Testis (tissue), 2 donors: ENCODE measurements at regions not wholly inside any gene's neighbourhood (a gene's known extent, or its start where the extent isn't known, plus 50 kb on each side); places are given as distances from the start of the nearest gene placed in this dataset.

Experiments used
- DNase-seq: peaks from one replicate; pipeline ENCODE4 v3.0.0-alpha.2; 2019
- H3K27ac ChIP-seq, 2 donors: fragments of 200-600 bp; sonication (generic); one replicate each; pipeline ENCODE4 v1.5.1; 2019
- H3K27me3 ChIP-seq: fragments of 200-600 bp; sonication (generic); one replicate; pipeline ENCODE4 v1.5.1; 2019
- H3K36me3 ChIP-seq: fragments of 200-600 bp; sonication (generic); one replicate; pipeline ENCODE4 v1.5.1; 2017; ENCODE audit warnings: low read depth; ENCODE audit errors: missing control alignments
- H3K4me1 ChIP-seq: fragments of 200-600 bp; sonication (generic); one replicate; pipeline ENCODE4 v1.5.1; 2019
- H3K4me3 ChIP-seq, 2 donors: fragments of 200-600 bp; sonication (generic); one replicate each; pipeline ENCODE4 v1.5.1; 2017 to 2019
- H3K9me3 ChIP-seq: fragments of 200-600 bp; sonication (generic); one replicate; pipeline ENCODE4 v1.5.1; 2017
- POLR2A ChIP-seq: fragments of 450-650 bp; IDR thresholded peaks from one replicate; pipeline ENCODE4 v1.6.1; 2017; ENCODE audit warnings: antibody characterized with exemption, mild to moderate bottlenecking, moderate library complexity
- WGBS, 2 donors: methylation state at CpG; one replicate each; pipeline ENCODE4 v1.1.5; 2018; 5-methylcytosine and 5-hydroxymethylcytosine counted together
- intact Hi-C: fragments of 100-400 bp; cut with DNase I; formaldehyde crosslinking; loops from one replicate; pipeline ENCODE4 v1.15.1; 2023; ENCODE audit warnings: low total_unique reads
- TF ChIP-seq, protein P1 (sequence below), 3 experiments: fragments of 450-650 bp in 2 of 3; fragments of 200-600 bp in 1 of 3; sonication (generic) in 1 of 3; IDR thresholded peaks; one replicate each; pipeline ENCODE4 v1.5.1; 2016 to 2019; ENCODE audit warnings: antibody characterized with exemption in 3 of 3, mild to moderate bottlenecking in 2 of 3, moderate library complexity in 1 of 3

- Histone ChIP-seq H3K36me3 (no peaks in the 10 kb centered on the region), H3K9me3 (no peaks in the 10 kb centered on the region), H3K4me1 (peaks cover 3% of the 10 kb centered on the region), H3K4me3 (no peak overlapping the region), H3K27ac (no peak overlapping the region), H3K27me3 (no peaks in the 10 kb centered on the region)
- TF ChIP-seq, protein P1, sequence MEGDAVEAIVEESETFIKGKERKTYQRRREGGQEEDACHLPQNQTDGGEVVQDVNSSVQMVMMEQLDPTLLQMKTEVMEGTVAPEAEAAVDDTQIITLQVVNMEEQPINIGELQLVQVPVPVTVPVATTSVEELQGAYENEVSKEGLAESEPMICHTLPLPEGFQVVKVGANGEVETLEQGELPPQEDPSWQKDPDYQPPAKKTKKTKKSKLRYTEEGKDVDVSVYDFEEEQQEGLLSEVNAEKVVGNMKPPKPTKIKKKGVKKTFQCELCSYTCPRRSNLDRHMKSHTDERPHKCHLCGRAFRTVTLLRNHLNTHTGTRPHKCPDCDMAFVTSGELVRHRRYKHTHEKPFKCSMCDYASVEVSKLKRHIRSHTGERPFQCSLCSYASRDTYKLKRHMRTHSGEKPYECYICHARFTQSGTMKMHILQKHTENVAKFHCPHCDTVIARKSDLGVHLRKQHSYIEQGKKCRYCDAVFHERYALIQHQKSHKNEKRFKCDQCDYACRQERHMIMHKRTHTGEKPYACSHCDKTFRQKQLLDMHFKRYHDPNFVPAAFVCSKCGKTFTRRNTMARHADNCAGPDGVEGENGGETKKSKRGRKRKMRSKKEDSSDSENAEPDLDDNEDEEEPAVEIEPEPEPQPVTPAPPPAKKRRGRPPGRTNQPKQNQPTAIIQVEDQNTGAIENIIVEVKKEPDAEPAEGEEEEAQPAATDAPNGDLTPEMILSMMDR (IDR thresholded peaks at IDR 0.05): no peak
- no peak for TF ChIP-seq POLR2A
- 46 to 61% methylated on average over 2 of the region's 2 CpGs for WGBS, 2 donors
- intact Hi-C loops: no loop called here
- no peak for DNase-seq
Measured at GRCh38 chr12:59119676-59120075, 199.4 kb upstream of the LRIG3 start.

DNA sequence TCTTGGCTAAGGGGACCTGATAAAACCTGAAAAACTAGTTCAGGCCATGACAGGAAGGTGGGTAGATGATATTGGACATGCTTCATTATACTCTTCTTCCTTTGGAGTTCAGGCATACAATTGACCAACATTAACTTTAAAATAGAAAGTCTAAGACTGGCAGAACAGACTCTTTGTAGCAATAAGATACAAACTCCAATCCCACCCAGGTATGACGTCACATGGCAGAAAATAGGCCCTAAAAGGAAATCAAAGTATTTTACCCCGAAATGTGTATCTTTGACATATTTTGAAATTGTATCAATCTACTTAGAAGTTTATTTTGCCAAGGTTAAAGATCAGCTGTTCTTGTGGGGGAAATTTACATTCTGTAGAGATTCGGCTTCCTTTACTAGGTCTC is 198.1 kb upstream of the LRIG3 start:
- Histone ChIP-seq H3K4me1 (peaks cover 3% of the 10 kb centered on the region), H3K27me3 (no peaks in the 10 kb centered on the region), H3K27ac (no peak overlapping the region), H3K4me3 (no peak overlapping the region), H3K9me3 (no peaks in the 10 kb centered on the region), H3K36me3 (no peaks in the 10 kb centered on the region)
- TF ChIP-seq, protein P1 (IDR thresholded peaks at IDR 0.05): no peak
- TF ChIP-seq POLR2A: no peak
- no peak for DNase-seq
- 76 to 90% methylated on average over 3 of the region's 3 CpGs for WGBS, 2 donors
- intact Hi-C loops: no loop called here

DNA sequence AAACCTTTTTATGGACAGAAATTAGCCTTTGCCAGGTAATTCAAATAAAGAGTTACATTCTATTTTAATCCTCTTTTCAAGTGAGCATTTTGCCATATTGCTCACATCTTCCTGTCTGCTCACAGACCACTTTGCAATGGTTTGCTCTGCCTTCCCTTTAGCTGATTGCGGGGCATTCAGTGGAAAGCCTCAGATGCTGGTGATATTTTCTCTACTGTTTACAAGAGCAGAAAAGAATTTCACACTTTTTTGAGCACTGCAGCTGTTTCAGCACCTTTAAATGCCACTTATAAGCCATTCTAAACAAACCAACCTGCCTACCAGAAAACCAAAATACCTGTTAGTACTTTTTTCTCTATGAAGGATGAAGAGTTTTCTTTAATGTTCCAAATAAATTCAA is 195.7 kb upstream of the LRIG3 start:
- 82 to 96% methylated on average over 1 of the region's 1 CpG for WGBS, 2 donors
- intact Hi-C loops: no loop called here
- H3K27me3 ChIP-seq: no peaks in the 10 kb centered on the region
- no peak overlapping the region for H3K4me3 ChIP-seq
- no peaks in the 10 kb centered on the region for H3K9me3 ChIP-seq
- no peak for DNase-seq
- TF ChIP-seq, protein P1 (IDR thresholded peaks at IDR 0.05): no peak
- TF ChIP-seq POLR2A: no peak
- H3K4me1 ChIP-seq: peaks cover 3% of the 10 kb centered on the region
- no peak overlapping the region for H3K27ac ChIP-seq
- H3K36me3 ChIP-seq: no peaks in the 10 kb centered on the region

DNA sequence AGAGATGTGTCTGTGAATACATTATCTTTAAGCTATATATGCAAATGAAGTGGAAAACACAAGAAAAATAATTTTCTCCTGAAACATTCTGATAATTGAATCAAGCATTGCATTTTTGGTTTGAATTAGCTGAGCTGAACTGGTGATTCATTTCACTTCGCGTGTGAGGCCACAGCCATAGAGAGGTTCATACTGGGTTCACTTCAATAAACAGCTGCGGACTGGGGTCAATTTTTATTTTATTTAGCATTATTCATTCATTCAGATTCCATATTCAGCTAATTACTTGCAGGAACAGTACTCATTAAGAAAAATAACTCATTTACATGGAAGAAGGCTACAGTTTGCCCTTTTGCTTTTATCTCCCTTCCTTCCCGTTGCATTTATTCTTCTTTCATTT is 195.2 kb upstream of the LRIG3 start:
- Histone ChIP-seq H3K9me3 (no peaks in the 10 kb centered on the region), H3K4me1 (peaks cover 3% of the 10 kb centered on the region), H3K4me3 (no peak overlapping the region), H3K36me3 (no peaks in the 10 kb centered on the region), H3K27ac (no peak overlapping the region), H3K27me3 (no peaks in the 10 kb centered on the region)
- intact Hi-C loops: no loop called here
- TF ChIP-seq, protein P1 (IDR thresholded peaks at IDR 0.05): no peak
- TF ChIP-seq POLR2A: no peak
- 73 to 78% methylated on average over 4 of the region's 4 CpGs for WGBS, 2 donors
- DNase-seq: no peak

DNA sequence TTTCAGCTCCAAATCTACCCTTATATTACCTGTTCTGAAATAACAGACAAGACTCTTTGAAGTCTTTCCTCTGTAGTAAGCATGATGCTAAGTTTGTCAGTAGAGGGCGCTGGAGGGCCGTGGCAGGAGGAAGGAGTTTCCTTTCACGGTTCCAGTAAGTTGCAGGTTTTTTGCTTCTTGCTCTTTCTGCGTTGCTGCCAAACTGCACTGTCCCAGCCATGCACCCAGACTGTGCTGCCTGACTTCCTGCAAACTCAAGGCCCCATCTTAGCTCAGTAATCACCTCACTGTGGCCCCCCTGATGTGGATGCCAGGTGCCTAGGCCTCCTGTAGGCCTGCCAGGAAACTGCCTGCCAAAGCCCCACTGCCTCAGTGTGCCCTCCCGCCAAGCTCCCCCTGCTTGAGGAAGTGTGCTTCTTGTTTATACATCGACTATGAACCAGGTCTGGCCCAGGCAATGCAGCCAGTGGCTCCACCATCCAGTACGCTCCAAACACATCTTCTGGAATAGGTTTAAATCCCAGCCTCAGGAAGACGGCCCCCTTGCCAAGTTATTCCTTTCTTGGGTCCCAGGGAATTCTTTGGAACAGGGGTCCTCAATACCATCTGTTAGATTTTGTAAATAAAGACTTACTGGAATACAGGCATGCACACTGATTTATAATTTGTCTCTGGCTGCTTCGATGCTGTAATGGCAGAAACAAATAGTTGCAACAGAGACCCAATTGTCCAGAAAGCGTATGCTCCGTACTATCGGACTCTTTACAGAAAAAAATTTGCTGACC is 193.7 kb upstream of the LRIG3 start:
- H3K4me1 ChIP-seq: no peaks in the 10 kb centered on the region
- H3K4me3 ChIP-seq: no peak overlapping the region
- intact Hi-C loops: loop anchor here (5.0 kb wide), 1 partner anchor 38 kb away; no protein-coding TSS in a partner anchor
- no peaks in the 10 kb centered on the region for H3K9me3 ChIP-seq
- TF ChIP-seq POLR2A: no peak
- TF ChIP-seq, protein P1 (IDR thresholded peaks at IDR 0.05): peak; percentile 48 to 79 (median 77)
- WGBS, 2 donors: 37 to 51% methylated on average over 9 to 12 of the region's 12 CpGs
- no peaks in the 10 kb centered on the region for H3K27me3 ChIP-seq
- no peaks in the 10 kb centered on the region for H3K36me3 ChIP-seq
- no peak overlapping the region for H3K27ac ChIP-seq
- DNase-seq: peak; percentile 90
